T-helper 1 cell treated with Interleukin-12 subunit alpha and Interleukin-12 subunit beta and Interleukin-4 antibody, amounts not matched to agents 30 μg/mL and 1 μg/mL, for 36 hours (primary cell): ENCODE measurements at regions not wholly inside any gene's neighbourhood (a gene's known extent, or its start where the extent isn't known, plus 50 kb on each side); places are given as distances from the start of the nearest gene placed in this dataset.
A peak's percentile ranks its signal among the peaks of the same experiment; 100 is the strongest.
"Not testable (repeated sequence)": the region's sequence is repeated elsewhere in the genome, so short reads cannot be mapped to it uniquely, and the experiment has no call there.

ENCODE experiments used
- H3K27ac Mint-ChIP-seq: one replicate; pipeline ENCODE4 v1.8.0; 2021; ENCODE audit warnings: mild to moderate bottlenecking, mixed read lengths
- H3K27me3 Mint-ChIP-seq: one replicate; pipeline ENCODE4 v1.8.0; 2021; ENCODE audit warnings: low read depth, mixed read lengths
- H3K36me3 Mint-ChIP-seq: one replicate; pipeline ENCODE4 v1.8.0; 2021; ENCODE audit warnings: low read depth, mixed read lengths
- H3K4me1 Mint-ChIP-seq: one replicate; pipeline ENCODE4 v1.8.0; 2021; ENCODE audit warnings: low read depth, mixed read lengths
- H3K4me3 Mint-ChIP-seq: one replicate; pipeline ENCODE4 v1.8.0; 2021; ENCODE audit warnings: mild to moderate bottlenecking, moderate library complexity, mixed read lengths
- H3K9me3 Mint-ChIP-seq: one replicate; pipeline ENCODE4 v1.8.0; 2021; ENCODE audit warnings: mixed read lengths

DNA sequence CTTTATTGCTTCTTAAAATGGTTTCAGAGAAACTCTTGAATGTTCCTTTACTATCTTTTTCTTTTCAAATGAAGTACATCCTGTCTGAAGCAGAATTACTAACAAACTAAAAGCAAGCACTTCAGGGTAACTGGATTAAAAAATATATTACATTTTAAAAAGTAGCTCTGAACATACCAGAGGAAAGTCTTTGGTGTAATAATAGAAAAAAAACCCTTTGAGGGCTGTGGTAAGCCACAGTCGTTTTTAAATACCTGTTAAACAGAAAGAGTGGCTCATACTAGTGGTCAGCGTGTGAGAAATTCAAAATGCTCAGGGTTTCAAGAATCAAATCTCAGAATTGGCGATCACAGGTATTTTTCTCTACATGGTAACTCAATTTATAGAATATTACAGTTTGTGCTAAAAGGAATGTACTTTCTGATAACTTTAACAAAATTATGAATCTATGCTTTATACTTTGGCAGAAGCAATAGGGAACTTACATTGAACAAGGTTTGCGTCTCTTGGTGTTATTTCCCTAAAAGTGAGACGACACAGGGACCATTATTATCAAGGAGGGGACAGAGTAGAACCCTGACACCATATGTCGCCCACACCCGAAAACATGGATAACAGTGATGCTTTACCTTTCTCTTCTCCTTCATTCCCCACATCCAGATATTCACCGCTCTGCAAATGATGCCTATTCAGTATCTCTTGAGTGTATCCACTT, 97.0 kb upstream of the DPH5 start:
- H3K4me1 Mint-ChIP-seq, result peaks cover 30% of the 10 kb centered on the region
- H3K36me3 Mint-ChIP-seq, result peaks cover 12% of the 10 kb centered on the region
- H3K27ac Mint-ChIP-seq, result peak overlapping the region; percentile 56
- peak overlapping the region; percentile 47 for H3K4me3 Mint-ChIP-seq
- peaks cover 7% of the 10 kb centered on the region for H3K9me3 Mint-ChIP-seq
- no peaks in the 10 kb centered on the region for H3K27me3 Mint-ChIP-seq

- Mint-ChIP-seq H3K27ac (peak overlapping the region; percentile 56), H3K36me3 (peaks cover 12% of the 10 kb centered on the region), H3K9me3 (peaks cover 7% of the 10 kb centered on the region), H3K4me1 (peaks cover 30% of the 10 kb centered on the region), H3K27me3 (no peaks in the 10 kb centered on the region), H3K4me3 (peak overlapping the region; percentile 47)
These were observed 96.4 kb upstream of the DPH5 start for GRCh38 chr1:101121975-101122374.

DNA sequence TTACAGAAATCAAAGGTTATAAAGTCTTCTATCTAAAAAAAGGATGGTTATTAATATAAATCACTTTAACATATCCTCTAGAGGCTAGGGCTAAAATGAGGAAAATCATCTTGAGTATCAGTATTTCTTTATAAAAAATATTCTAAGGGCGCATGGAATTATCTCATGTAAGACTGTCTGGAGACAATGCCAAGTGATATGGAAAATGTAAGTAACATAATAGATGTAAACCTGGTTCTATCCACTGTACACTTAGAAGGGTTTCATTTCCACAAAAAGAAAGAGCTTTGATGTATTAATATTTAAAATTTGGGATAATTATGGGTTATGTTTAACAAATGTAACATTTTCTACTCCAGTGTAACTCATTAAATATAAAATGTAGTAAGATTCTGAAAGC, 95.9 kb upstream of the DPH5 start:
- Mint-ChIP-seq H3K36me3 (peaks cover 12% of the 10 kb centered on the region), H3K4me1 (peaks cover 30% of the 10 kb centered on the region), H3K4me3 (peak overlapping the region; percentile 47), H3K27me3 (no peaks in the 10 kb centered on the region), H3K27ac (no peak overlapping the region), H3K9me3 (peaks cover 7% of the 10 kb centered on the region)

DNA sequence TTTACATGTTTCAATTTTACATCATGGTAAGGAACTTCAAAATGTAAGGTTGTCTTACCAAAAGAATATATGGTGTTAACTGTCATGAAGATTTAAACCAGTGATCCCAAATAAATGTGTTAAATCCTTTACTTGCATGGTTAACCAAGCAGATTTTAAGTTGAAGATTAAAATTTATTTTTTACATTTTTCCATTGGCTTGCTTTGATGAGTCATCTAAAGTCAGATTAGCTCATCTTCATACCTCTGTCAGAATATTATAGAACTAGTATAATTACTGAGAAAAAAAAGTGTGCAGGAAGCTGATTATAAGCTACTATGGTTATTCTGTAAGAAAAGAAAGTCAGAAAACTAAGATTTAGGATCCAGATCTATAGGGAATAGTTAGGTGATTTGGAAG, 95.3 kb upstream of the DPH5 start:
- Mint-ChIP-seq H3K36me3 (peaks cover 12% of the 10 kb centered on the region), H3K4me3 (no peak overlapping the region), H3K27me3 (no peaks in the 10 kb centered on the region), H3K27ac (no peak overlapping the region), H3K9me3 (peaks cover 7% of the 10 kb centered on the region), H3K4me1 (peaks cover 34% of the 10 kb centered on the region)

- Mint-ChIP-seq H3K4me1 (peaks cover 29% of the 10 kb centered on the region), H3K36me3 (peaks cover 6% of the 10 kb centered on the region), H3K27me3 (no peaks in the 10 kb centered on the region), H3K4me3 (no peak overlapping the region), H3K27ac (no peak overlapping the region), H3K9me3 (peaks cover 3% of the 10 kb centered on the region)
These were observed 93.7 kb upstream of the DPH5 start for GRCh38 chr1:101119289-101119688.

GRCh38 chr1:101116006-101116405, 90.4 kb upstream of the DPH5 start:
- H3K4me1 Mint-ChIP-seq, result peaks cover 28% of the 10 kb centered on the region

GRCh38 chr1:101115112-101115511, 89.5 kb upstream of the DPH5 start:
- Mint-ChIP-seq H3K4me1 (peaks cover 36% of the 10 kb centered on the region), H3K27ac (no peak overlapping the region), H3K4me3 (no peak overlapping the region), H3K27me3 (no peaks in the 10 kb centered on the region), H3K9me3 (peaks cover 17% of the 10 kb centered on the region), H3K36me3 (peaks cover 27% of the 10 kb centered on the region)

More at GRCh38 chr1:101116006-101116405, 90.4 kb upstream of the DPH5 start:
- Mint-ChIP-seq H3K36me3 (peaks cover 19% of the 10 kb centered on the region), H3K4me3 (no peak overlapping the region), H3K9me3 (peaks cover 12% of the 10 kb centered on the region), H3K27me3 (no peaks in the 10 kb centered on the region), H3K27ac (no peak overlapping the region)

- H3K27ac Mint-ChIP-seq, H3K27me3 Mint-ChIP-seq, H3K4me3 Mint-ChIP-seq: not testable (repeated sequence)
- H3K36me3 Mint-ChIP-seq, result peaks cover 30% of the 10 kb centered on the region
- H3K9me3 Mint-ChIP-seq, result peaks cover 18% of the 10 kb centered on the region
- H3K4me1 Mint-ChIP-seq, result peaks cover 40% of the 10 kb centered on the region
These were observed 88.5 kb upstream of the DPH5 start for GRCh38 chr1:101114128-101114527.

DNA sequence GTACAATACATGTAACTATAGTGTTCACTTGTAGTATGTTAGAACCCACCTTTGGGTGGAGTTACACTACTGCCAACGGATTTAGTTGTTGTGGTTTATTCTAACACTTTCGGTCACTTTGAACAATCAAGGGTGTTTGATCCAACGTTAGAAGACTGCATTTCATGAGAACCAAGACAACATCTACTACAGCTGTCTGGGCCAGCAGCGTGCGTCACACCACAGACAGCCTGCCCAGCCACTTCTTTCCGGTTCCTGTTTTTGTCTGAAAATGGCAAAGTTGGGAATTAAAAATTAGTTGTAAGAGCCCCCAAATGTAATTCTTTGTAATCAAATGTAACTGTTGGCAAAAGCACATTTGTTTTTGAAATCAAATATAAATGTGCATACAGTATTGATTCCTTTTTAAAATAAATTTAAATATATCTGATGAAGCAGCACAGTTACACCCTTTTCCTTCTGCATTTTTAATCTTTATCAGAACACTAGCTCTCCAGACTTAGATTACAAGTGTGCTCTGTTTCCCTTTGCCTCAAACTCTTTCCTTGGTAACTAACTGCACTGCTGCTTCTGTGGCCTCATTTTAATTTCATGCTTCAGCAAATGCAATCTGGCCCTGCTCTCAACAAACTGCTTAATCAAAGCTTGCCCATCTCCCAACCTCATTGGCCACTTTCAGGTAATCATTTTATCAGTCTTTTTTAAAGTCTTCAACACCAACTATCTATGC, 86.6 kb upstream of the DPH5 start:
- no peaks in the 10 kb centered on the region for H3K27me3 Mint-ChIP-seq
- peaks cover 43% of the 10 kb centered on the region for H3K4me1 Mint-ChIP-seq
- H3K36me3 Mint-ChIP-seq, result peaks cover 32% of the 10 kb centered on the region
- peaks cover 23% of the 10 kb centered on the region for H3K9me3 Mint-ChIP-seq
- peak overlapping the region; percentile 92 for H3K27ac Mint-ChIP-seq
- H3K4me3 Mint-ChIP-seq, result peak overlapping the region; percentile 71

DNA sequence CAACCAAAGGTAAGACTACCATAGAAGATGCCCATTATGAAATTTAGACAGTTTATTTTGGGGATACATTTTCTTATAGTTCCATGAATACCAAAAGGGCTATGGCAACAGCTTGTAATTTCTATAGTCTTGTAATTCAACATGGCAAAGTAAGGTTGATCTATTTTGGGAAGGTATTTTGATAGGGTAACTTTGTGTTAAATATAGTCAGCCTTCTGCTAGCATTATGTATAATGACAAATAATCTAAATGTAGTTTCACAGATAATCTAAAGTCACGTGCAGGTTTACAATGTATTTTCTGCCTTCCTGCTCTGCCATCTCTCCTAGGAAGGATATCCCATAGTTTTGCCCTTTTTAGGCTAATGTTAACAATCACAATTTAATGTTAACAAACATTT, 85.9 kb upstream of the DPH5 start:
- H3K4me1 Mint-ChIP-seq, result peaks cover 48% of the 10 kb centered on the region
- H3K9me3 Mint-ChIP-seq, result peaks cover 23% of the 10 kb centered on the region
- peaks cover 32% of the 10 kb centered on the region for H3K36me3 Mint-ChIP-seq
- H3K27me3 Mint-ChIP-seq, result no peaks in the 10 kb centered on the region
- peak overlapping the region; percentile 92 for H3K27ac Mint-ChIP-seq
- H3K4me3 Mint-ChIP-seq, result peak overlapping the region; percentile 71

DNA sequence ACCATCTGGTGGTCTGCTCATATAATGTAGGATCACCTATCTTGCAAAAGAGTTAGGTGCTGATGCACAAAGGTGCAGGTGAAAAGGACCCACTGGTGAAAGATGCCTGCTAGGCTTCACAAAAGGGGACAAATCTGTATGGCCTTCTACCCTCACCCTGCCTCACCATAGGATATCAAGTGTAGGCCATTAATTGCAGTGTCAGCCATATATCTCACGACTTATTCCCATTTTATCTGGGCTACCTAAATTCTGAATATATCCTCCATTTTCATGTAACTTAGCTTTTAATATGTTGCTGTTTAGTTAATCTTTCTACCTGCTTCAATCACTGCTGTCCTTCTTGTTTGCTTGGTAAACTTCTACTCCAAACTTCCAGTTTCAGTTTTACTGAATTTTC, 84.2 kb upstream of the DPH5 start:
- H3K9me3 Mint-ChIP-seq, result peaks cover 23% of the 10 kb centered on the region
- no peaks in the 10 kb centered on the region for H3K27me3 Mint-ChIP-seq
- H3K4me3 Mint-ChIP-seq, result no peak overlapping the region
- peaks cover 32% of the 10 kb centered on the region for H3K36me3 Mint-ChIP-seq
- peaks cover 41% of the 10 kb centered on the region for H3K4me1 Mint-ChIP-seq
- H3K27ac Mint-ChIP-seq, result peak overlapping the region; percentile 16

DNA sequence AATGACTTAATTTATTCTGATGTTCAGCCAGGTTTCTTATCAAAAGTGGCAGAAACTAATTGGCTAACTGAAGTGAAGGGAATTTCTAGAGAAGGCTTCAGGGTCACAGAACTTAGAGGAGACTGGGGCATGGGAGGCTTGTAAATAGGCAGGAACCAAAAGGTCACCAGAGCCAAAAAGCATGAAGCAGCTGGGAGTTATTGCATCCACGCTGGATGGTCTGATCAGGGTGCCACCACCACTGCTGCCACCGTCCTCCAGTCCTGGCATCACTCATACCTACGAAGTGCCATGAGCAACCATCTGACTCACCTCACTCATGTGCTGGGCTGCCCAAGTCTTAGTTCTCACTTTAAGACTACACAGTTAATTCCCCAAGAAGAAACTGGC, 82.5 kb upstream of the DPH5 start:
- Mint-ChIP-seq H3K36me3 (peaks cover 25% of the 10 kb centered on the region), H3K27me3 (no peaks in the 10 kb centered on the region), H3K9me3 (peaks cover 19% of the 10 kb centered on the region), H3K4me1 (peaks cover 39% of the 10 kb centered on the region), H3K27ac (no peak overlapping the region), H3K4me3 (no peak overlapping the region)

DNA sequence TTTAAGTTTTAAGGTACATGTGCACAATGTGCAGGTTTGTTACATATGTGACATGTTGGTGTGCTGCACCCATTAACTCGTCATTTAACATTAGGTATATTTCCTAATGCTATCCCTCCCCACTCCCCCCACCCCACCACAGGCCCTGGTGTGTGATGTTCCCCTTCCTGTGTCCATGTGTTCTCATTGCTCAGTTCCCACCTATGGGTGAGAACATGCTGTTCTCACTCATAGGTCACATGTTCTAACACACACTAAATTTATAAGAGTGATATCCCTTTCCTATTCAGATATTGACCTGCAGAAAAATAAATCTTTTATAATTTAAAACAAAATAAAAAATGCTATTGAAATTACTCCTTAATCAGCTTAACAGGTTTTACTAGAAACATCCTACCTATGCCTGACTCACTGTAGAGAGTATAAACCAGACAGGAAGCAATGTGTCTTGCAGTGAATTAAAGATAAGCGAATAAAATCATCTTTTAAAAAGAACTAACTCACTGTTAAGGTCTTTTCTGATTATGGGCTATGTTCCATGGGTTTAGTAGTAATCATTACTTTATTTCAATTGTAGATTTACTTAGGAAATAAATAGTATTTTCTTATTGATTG, 82.0 kb upstream of the DPH5 start:
- Mint-ChIP-seq H3K4me1 (peaks cover 37% of the 10 kb centered on the region), H3K36me3 (peaks cover 24% of the 10 kb centered on the region), H3K4me3 (no peak overlapping the region), H3K27me3 (no peaks in the 10 kb centered on the region), H3K27ac (no peak overlapping the region), H3K9me3 (peaks cover 19% of the 10 kb centered on the region)

DNA sequence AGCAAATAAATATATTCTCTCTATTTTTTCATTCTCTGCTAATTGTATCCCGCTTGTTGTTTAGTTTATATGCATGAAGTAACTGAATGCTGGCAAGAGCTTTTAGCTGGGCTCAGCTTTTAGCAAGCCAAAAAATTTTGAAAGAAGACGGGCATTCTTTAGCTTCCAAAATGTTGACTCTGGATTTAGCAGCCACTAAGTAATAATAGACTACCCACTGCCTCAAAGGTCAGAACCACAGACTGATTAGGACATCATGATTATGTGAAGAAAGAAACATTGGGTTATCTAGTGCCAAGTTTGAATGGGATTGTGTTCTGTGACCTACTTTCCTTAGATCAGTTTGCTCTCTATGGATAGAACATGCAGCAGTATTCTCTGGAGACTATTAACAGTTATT, 80.3 kb upstream of the DPH5 start:
- H3K4me1 Mint-ChIP-seq, result peaks cover 25% of the 10 kb centered on the region
- H3K36me3 Mint-ChIP-seq, result peaks cover 17% of the 10 kb centered on the region
- no peaks in the 10 kb centered on the region for H3K27me3 Mint-ChIP-seq
- H3K4me3 Mint-ChIP-seq, result no peak overlapping the region
- H3K9me3 Mint-ChIP-seq, result peaks cover 10% of the 10 kb centered on the region
- no peak overlapping the region for H3K27ac Mint-ChIP-seq
